ENCODE measurements at regions not wholly inside any gene's neighbourhood (a gene's known extent, or its start where the extent isn't known, plus 50 kb on each side); places are given as distances from the start of the nearest gene placed in this dataset.
"Not testable (repeated sequence)": the region's sequence is repeated elsewhere in the genome, so short reads cannot be mapped to it uniquely, and the experiment has no call there.

DNA sequence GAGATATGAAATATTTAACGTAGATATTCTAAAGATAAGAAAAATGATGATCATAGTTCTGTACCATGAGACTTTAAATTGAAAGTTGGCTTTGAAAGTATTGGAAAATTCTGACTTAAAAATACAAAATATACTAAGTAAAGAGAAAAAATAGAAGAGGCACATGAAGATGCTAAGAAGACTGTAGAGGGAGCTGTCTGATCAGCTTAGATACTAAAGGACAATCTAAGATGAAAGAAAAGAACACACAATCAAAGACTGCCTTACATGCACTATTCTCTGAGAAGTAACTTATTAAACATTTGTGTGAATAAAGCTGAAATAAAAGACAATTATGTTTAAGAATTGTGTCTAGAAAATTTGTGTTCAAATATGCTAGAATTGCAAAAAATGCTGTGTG lies 55.1 kb downstream of the RBMXL2 start:
- DNase-seq: peak in 1 of 58 donors; percentile 4

GRCh38 chr11:7150104-7150503 lies 61.3 kb downstream of the RBMXL2 start:
- not testable (repeated sequence) for DNase-seq

GRCh38 chr11:7154881-7155361 lies 66.1 kb downstream of the RBMXL2 start:
- no peak for DNase-seq

- no peak for DNase-seq
Measured at GRCh38 chr11:7160814-7161489, 72.2 kb downstream of the RBMXL2 start.

- DNase-seq: no peak
Measured at GRCh38 chr11:7165911-7166310, 77.1 kb downstream of the RBMXL2 start.

- DNase-seq: no peak
Measured at GRCh38 chr11:7167976-7168740, 79.4 kb downstream of the RBMXL2 start.

DNA sequence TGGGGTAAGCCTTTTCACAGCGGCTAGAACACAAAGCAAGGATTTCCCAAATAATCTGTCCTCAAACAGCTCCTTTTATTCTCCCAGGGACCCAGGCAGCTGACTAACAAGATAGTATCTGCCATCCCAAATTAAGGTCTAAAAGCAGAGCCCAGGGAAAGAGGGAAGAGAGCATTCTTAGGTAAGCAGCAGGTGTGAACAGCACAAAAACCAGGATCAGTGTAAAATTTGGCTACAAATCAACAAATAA lies 79.9 kb downstream of the RBMXL2 start:
- DNase-seq: no peak

GRCh38 chr11:7170431-7170830 lies 81.3 kb upstream of the SYT9 start:
- DNase-seq: no peak

DNA sequence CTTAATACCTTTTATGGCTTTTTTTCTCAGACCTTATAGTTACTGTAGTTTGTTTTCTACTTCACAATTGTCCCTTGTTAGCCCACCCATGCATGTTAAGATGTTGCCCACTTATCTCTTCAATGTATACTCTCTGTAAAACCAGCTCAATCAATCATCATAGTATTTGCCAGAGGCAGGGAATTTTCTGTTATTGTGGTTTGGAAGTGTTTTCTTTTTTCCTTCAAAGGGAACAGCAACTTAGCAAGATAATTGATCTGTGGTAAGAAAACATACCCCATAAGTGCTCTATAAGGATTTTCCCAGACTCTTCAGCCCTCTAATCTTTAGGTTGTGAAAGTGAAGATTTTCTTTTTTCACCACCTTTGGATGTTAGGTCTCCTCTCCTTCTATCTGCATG lies 76.7 kb upstream of the SYT9 start:
- no peak for DNase-seq

DNA sequence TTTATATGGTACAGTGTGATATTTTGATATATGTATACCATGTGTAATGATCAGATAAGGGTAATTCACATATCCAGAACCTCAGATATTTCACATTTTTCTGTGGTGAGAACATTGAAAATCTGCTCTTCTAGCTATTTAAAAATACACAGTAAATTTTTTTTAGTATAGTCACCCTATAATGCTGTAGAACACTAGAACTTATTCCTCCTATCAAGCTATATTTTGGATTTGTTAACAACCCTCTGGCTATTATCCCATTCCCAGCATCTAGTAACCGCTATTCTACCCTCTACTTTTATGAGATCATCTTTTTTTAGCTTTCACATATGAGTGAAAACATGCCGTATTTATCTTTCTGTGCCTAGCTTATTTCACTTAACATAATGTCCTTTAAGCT lies 65.5 kb upstream of the SYT9 start:
- DNase-seq: no peak

GRCh38 chr11:7186676-7187075 lies 65.0 kb upstream of the SYT9 start:
- no peak for DNase-seq

- DNase-seq: not testable (repeated sequence)
Measured at GRCh38 chr11:7192785-7193184, 58.9 kb upstream of the SYT9 start.

- no peak for DNase-seq
Measured at GRCh38 chr11:7196396-7197146, 55.1 kb upstream of the SYT9 start.

- no peak for DNase-seq
Measured at GRCh38 chr11:7197469-7197868, 54.2 kb upstream of the SYT9 start.

Measured in anterior cingulate cortex (tissue), 58 donors.